Chondrocyte (in vitro differentiated cells): ENCODE measurements at regions not wholly inside any gene's neighbourhood (a gene's known extent, or its start where the extent isn't known, plus 50 kb on each side); places are given as distances from the start of the nearest gene placed in this dataset.

Experiments
- DNase-seq: peaks from one replicate; pipeline ENCODE4 v3.0.0; 2021; ENCODE audit warnings: mixed read lengths, low spot score
- H3K27ac Mint-ChIP-seq: one replicate; pipeline ENCODE4 v1.8.0; 2021; ENCODE audit warnings: mild to moderate bottlenecking, moderate library complexity, mixed read lengths; ENCODE audit not compliant: unreplicated experiment
- H3K27me3 Mint-ChIP-seq: 2 replicates; pipeline ENCODE4 v1.8.0; 2021; ENCODE audit warnings: low read depth, mixed read lengths
- H3K36me3 Mint-ChIP-seq: 2 replicates; pipeline ENCODE4 v1.8.0; 2021; ENCODE audit warnings: low read depth, mixed read lengths
- H3K4me1 Mint-ChIP-seq: 2 replicates; pipeline ENCODE4 v1.8.0; 2021; ENCODE audit warnings: low read depth, mild to moderate bottlenecking, mixed read lengths
- H3K4me3 Mint-ChIP-seq: one replicate; pipeline ENCODE4 v1.8.0; 2021; ENCODE audit warnings: mild to moderate bottlenecking, moderate library complexity, mixed read lengths; ENCODE audit not compliant: unreplicated experiment
- H3K9me3 Mint-ChIP-seq: 2 replicates; pipeline ENCODE4 v1.8.0; 2021; ENCODE audit warnings: low read depth, mixed read lengths
- CTCF ChIP-seq: fragments of 200-600 bp; sonication (generic); IDR thresholded peaks from 2 replicates; pipeline ENCODE4 v1.5.0; 2021; ENCODE audit warnings: antibody characterized with exemption, mild to moderate bottlenecking, moderate library complexity

DNA sequence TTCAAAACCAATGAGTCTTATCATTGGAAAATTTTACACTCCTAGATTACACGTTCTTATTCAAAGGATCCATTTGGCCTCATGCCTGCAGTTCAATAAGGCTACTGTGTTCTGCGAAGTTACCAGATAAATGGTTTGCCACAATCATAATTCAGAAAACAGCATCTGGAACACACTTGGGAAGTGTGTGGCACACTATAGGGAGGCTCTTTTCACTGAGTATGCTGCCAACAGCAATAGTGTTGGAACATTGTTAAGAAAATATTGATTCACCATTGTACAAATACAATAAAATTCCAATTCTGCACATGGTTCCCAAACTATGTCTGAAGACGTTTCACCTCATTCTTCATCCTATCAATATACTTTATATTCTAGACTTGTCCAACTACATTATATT is 141.4 kb upstream of the DOK6 start:
- H3K27me3 Mint-ChIP-seq = peaks cover 2% of the 10 kb centered on the region
- peaks cover 7% of the 10 kb centered on the region for H3K9me3 Mint-ChIP-seq
- H3K36me3 Mint-ChIP-seq = peaks cover 2% of the 10 kb centered on the region
- no peak overlapping the region for H3K4me3 Mint-ChIP-seq
- DNase-seq = no peak
- peaks cover 6% of the 10 kb centered on the region for H3K4me1 Mint-ChIP-seq
- no peak for TF ChIP-seq CTCF
- H3K27ac Mint-ChIP-seq = no peak overlapping the region

- Mint-ChIP-seq H3K9me3 (peaks cover 4% of the 10 kb centered on the region), H3K36me3 (no peaks in the 10 kb centered on the region), H3K4me1 (peaks cover 6% of the 10 kb centered on the region), H3K4me3 (no peak overlapping the region), H3K27me3 (peaks cover 2% of the 10 kb centered on the region), H3K27ac (no peak overlapping the region)
- DNase-seq = no peak
- TF ChIP-seq CTCF = no peak
Measured at GRCh38 chr18:69261406-69261805, 139.3 kb upstream of the DOK6 start.

- Mint-ChIP-seq H3K4me3 (no peak overlapping the region), H3K27me3 (peaks cover 2% of the 10 kb centered on the region), H3K4me1 (no peaks in the 10 kb centered on the region), H3K36me3 (peaks cover 2% of the 10 kb centered on the region), H3K9me3 (peaks cover 21% of the 10 kb centered on the region), H3K27ac (no peak overlapping the region)
- TF ChIP-seq CTCF = no peak
- DNase-seq = no peak
Measured at GRCh38 chr18:69265656-69266055, 135.0 kb upstream of the DOK6 start.

DNA sequence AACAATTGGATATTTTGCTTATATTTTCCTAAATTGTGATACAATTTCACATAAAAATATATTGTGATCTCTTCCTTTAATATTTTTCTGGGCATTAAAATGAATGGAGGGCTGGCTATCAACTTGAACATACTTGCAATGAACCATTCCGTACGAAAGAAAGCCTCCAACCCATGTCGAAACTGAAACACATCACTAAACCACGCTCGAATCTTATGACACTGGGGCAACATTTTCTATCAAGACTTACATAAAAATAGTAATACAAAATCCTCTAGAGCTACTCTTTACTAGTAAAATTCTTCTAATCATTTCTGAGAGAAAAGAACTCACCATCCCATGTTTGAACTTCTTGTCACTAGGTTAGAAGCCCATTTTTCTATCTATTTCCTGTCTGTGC is 132.8 kb upstream of the DOK6 start:
- Mint-ChIP-seq H3K4me1 (peaks cover 7% of the 10 kb centered on the region), H3K4me3 (no peak overlapping the region), H3K9me3 (peaks cover 16% of the 10 kb centered on the region), H3K36me3 (peaks cover 2% of the 10 kb centered on the region), H3K27me3 (no peaks in the 10 kb centered on the region), H3K27ac (no peak overlapping the region)
- no peak for DNase-seq
- TF ChIP-seq CTCF = no peak

DNA sequence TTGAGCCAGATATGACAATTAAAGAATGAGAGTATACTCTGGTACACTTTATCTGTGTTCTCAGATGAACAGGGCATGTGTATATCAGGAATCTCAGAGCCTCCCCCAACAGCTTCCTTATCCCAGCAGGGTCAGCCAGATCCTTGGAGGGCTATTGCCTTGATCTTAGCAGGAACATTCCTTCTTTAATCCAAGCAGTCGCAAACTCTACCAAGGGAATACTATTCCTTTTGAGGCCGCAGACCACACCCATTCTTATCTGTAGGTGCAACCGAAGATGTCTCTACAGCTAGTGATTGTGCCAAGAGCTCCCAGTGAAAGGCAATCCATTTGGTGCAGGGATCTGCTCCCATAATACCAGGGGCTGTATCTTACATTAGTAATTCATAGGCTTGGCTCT is 118.3 kb upstream of the DOK6 start:
- no peak overlapping the region for H3K27ac Mint-ChIP-seq
- no peak overlapping the region for H3K4me3 Mint-ChIP-seq
- DNase-seq = no peak
- H3K27me3 Mint-ChIP-seq = no peaks in the 10 kb centered on the region
- no peak for TF ChIP-seq CTCF
- peaks cover 7% of the 10 kb centered on the region for H3K4me1 Mint-ChIP-seq
- no peaks in the 10 kb centered on the region for H3K36me3 Mint-ChIP-seq
- no peaks in the 10 kb centered on the region for H3K9me3 Mint-ChIP-seq
